Esophagus muscularis mucosa (tissue), 3 donors: ENCODE measurements at regions not wholly inside any gene's neighbourhood (a gene's known extent, or its start where the extent isn't known, plus 50 kb on each side); places are given as distances from the start of the nearest gene placed in this dataset.

Source experiments
- CTCF ChIP-seq, 3 experiments: fragments of 200-600 bp in 2 of 3; fragments of 450-650 bp in 1 of 3; sonication (generic) in 2 of 3; IDR thresholded peaks; one replicate each; pipeline ENCODE4 v1.5.1; 2017 to 2019; ENCODE audit warnings: antibody characterized with exemption in 3 of 3, mild to moderate bottlenecking in 2 of 3, moderate library complexity in 1 of 3
- POLR2A ChIP-seq: fragments of 450-650 bp; IDR thresholded peaks from one replicate; pipeline ENCODE4 v1.6.1; 2017; ENCODE audit warnings: antibody characterized with exemption, moderate library complexity, mild to moderate bottlenecking, low read depth

GRCh38 chr14:48526307-48526706 is 850.9 kb upstream of the MDGA2 start:
- TF ChIP-seq CTCF (IDR thresholded peaks at IDR 0.05) (no peak), POLR2A (no peak)
